Activated CD8-positive, alpha-beta T cell treated with anti-CD3 and anti-CD28 coated beads for 36 hours (primary cell): ENCODE measurements at regions not wholly inside any gene's neighbourhood (a gene's known extent, or its start where the extent isn't known, plus 50 kb on each side); places are given as distances from the start of the nearest gene placed in this dataset.

Source experiments
- ATAC-seq: fragments of 200-7000 bp; cut with Tn5 transposase; one replicate; pipeline ENCODE4 v1.10.0; 2021; ENCODE audit warnings: mild to moderate bottlenecking, moderate library complexity
- CTCF ChIA-PET: fragments of 350-600 bp; sonication (Branson Sonifier 250); formaldehyde crosslinking; loops from one replicate; lab custom pipeline; 2021; ENCODE audit warnings: antibody characterized with exemption; lab: Charles Lee
- POLR2A ChIA-PET: fragments of 350-600 bp; sonication (Branson Sonifier 250); formaldehyde crosslinking; loops from one replicate; lab custom pipeline; 2021; ENCODE audit warnings: antibody characterized with exemption; lab: Charles Lee
- DNase-seq: peaks from one replicate; pipeline ENCODE4 v3.0.0-alpha.2; 2020
- H3K27ac Mint-ChIP-seq: one replicate; pipeline ENCODE4 v1.8.0; 2021; ENCODE audit warnings: mild to moderate bottlenecking, mixed read lengths
- H3K27me3 Mint-ChIP-seq: one replicate; pipeline ENCODE4 v1.8.0; 2021; ENCODE audit warnings: mixed read lengths
- H3K36me3 Mint-ChIP-seq: one replicate; pipeline ENCODE4 v1.8.0; 2021; ENCODE audit warnings: low read depth, mixed read lengths
- H3K4me1 Mint-ChIP-seq: one replicate; pipeline ENCODE4 v1.8.0; 2021; ENCODE audit warnings: low read depth, mixed read lengths
- H3K4me3 Mint-ChIP-seq: one replicate; pipeline ENCODE4 v1.8.0; 2021; ENCODE audit warnings: mild to moderate bottlenecking, moderate library complexity, mixed read lengths
- H3K9me3 Mint-ChIP-seq: one replicate; pipeline ENCODE4 v1.8.0; 2021; ENCODE audit warnings: mixed read lengths
- intact Hi-C: fragments of 100-400 bp; cut with micrococcal nuclease; formaldehyde crosslinking; loops from one replicate; pipeline ENCODE4 v1.10.0; 2022
- TF ChIP-seq, protein P1 (sequence below): fragments of 200-600 bp; IDR thresholded peaks from one replicate; pipeline ENCODE4 v1.8.0; 2022; ENCODE audit warnings: antibody characterized with exemption, mild to moderate bottlenecking

DNA sequence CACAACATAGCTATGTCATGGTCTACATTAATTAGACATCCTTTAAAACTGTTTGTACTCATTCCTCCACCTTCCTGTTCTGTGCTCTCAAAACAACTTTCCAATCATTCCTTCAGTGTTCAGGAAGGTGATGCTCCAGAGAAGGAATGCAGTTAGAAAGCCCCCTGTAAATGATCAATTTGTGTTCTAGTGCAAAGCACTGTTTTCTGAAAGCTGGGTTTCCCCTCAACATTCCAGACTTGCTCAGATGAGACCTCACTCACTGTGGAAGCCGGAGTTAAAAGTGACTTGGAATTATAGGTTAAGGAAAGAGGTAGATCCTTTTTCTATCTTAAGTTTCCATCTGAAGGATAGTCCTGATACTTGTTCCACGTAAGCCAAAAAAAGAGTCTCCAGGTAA lies 95.9 kb downstream of the BMP2 start:
- intact Hi-C loops = no loop called here
- ChIA-PET POLR2A (no interaction called here), CTCF (no interaction called here)
- H3K9me3 Mint-ChIP-seq = no peaks in the 10 kb centered on the region
- TF ChIP-seq, protein P1, sequence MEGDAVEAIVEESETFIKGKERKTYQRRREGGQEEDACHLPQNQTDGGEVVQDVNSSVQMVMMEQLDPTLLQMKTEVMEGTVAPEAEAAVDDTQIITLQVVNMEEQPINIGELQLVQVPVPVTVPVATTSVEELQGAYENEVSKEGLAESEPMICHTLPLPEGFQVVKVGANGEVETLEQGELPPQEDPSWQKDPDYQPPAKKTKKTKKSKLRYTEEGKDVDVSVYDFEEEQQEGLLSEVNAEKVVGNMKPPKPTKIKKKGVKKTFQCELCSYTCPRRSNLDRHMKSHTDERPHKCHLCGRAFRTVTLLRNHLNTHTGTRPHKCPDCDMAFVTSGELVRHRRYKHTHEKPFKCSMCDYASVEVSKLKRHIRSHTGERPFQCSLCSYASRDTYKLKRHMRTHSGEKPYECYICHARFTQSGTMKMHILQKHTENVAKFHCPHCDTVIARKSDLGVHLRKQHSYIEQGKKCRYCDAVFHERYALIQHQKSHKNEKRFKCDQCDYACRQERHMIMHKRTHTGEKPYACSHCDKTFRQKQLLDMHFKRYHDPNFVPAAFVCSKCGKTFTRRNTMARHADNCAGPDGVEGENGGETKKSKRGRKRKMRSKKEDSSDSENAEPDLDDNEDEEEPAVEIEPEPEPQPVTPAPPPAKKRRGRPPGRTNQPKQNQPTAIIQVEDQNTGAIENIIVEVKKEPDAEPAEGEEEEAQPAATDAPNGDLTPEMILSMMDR = no peak
- H3K36me3 Mint-ChIP-seq = no peaks in the 10 kb centered on the region
- no peak for DNase-seq
- H3K4me1 Mint-ChIP-seq = no peaks in the 10 kb centered on the region
- no peak overlapping the region for H3K27ac Mint-ChIP-seq
- no peak for ATAC-seq
- no peak overlapping the region for H3K4me3 Mint-ChIP-seq
- H3K27me3 Mint-ChIP-seq = no peaks in the 10 kb centered on the region

DNA sequence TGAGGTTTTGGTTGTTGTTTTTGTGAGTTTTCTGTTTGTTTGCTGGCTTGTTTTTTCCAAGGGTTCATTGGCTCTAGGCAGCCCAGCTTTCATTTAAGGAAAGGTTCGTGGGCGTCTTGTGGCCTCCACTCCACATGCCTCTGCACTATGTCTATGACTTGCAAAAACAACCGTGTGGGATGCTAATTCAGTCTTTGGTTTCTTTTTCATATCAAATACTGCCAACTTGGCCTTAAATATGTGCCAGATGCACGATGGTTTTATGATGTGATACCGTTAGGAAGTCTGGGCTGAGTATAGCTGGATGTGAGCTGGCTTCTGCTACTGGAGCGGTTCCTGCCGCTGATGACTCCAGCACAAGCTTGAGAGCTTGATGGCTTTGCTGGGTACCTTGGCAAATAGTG lies 96.3 kb downstream of the BMP2 start:
- TF ChIP-seq, protein P1 = no peak
- Mint-ChIP-seq H3K36me3 (no peaks in the 10 kb centered on the region), H3K27ac (no peak overlapping the region), H3K4me3 (no peak overlapping the region), H3K4me1 (no peaks in the 10 kb centered on the region), H3K9me3 (no peaks in the 10 kb centered on the region), H3K27me3 (no peaks in the 10 kb centered on the region)
- CTCF ChIA-PET = no interaction called here
- no peak for DNase-seq
- ATAC-seq = no peak
- intact Hi-C loops = no loop called here
- POLR2A ChIA-PET = no interaction called here

DNA sequence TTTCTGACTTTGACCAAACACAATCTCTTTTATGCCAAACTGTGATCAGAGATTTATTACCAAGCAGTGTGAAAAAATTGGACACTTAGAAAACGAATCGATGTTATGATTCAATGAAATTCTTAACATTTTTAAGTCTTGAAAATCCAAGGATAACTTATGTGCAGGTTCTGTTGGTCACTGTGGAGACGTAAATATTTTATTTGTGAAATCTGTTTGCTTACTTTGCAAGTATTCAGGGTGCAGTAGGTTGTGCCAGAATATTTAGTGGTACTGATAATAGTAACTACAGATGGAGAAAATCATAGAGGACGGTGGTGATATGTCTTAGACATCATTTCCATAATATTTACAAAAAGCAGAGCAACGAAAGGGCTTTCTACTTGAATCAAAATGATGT lies 97.3 kb downstream of the BMP2 start:
- Mint-ChIP-seq H3K36me3 (no peaks in the 10 kb centered on the region), H3K27ac (no peak overlapping the region), H3K4me1 (no peaks in the 10 kb centered on the region), H3K4me3 (no peak overlapping the region), H3K9me3 (no peaks in the 10 kb centered on the region), H3K27me3 (no peaks in the 10 kb centered on the region)
- TF ChIP-seq, protein P1 = no peak
- ChIA-PET CTCF (no interaction called here), POLR2A (no interaction called here)
- no peak for DNase-seq
- no peak for ATAC-seq
- intact Hi-C loops = no loop called here

DNA sequence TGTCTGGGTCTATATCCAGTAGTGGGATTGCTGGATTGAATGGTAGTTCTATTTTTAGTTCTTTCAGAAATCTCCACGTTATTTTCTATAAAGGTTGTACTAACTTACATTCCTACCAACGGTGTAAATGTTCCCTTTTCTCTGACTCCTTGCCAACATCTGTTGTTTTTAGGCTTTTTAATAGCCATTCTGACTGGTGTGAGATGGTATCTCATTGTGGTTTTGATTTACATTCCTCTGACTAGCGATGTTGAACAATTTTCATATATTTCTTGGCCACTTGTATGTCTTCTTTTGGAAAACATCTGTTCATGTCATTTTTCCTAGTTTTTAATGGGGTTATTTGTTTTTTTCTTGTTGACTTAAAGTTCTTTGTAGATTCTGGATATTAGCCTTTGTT lies 99.3 kb downstream of the BMP2 start:
- Mint-ChIP-seq H3K36me3 (no peaks in the 10 kb centered on the region), H3K27ac (no peak overlapping the region), H3K9me3 (no peaks in the 10 kb centered on the region), H3K27me3 (no peaks in the 10 kb centered on the region), H3K4me1 (no peaks in the 10 kb centered on the region), H3K4me3 (no peak overlapping the region)
- DNase-seq = no peak
- TF ChIP-seq, protein P1 = no peak
- intact Hi-C loops = no loop called here
- ATAC-seq = no peak
- CTCF ChIA-PET = no interaction called here
- POLR2A ChIA-PET = no interaction called here

DNA sequence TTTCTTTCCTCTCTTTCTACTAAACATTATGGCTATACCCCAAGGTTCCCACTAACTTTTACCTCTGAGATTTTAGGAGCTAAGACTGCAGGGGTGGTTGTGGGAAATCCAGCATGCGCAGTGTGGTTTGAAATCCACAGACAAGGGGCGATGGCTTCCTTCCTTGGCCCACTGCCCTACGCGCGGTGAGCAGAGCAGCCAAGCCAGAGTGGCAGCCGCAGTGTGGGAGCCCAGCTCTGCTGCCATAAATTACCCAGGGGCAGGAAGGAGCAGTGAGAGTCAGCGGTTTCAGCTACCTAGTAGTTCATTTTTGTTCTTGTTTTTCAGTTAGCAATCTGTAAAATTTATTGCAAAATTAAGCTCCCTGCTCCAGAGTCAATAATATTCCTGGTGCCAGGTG lies 101.4 kb downstream of the BMP2 start:
- H3K27me3 Mint-ChIP-seq = no peaks in the 10 kb centered on the region
- H3K36me3 Mint-ChIP-seq = no peaks in the 10 kb centered on the region
- no peak overlapping the region for H3K27ac Mint-ChIP-seq
- intact Hi-C loops = no loop called here
- H3K4me1 Mint-ChIP-seq = no peaks in the 10 kb centered on the region
- POLR2A ChIA-PET = no interaction called here
- TF ChIP-seq, protein P1 = no peak
- CTCF ChIA-PET = no interaction called here
- no peak for DNase-seq
- ATAC-seq = no peak
- no peak overlapping the region for H3K4me3 Mint-ChIP-seq
- no peaks in the 10 kb centered on the region for H3K9me3 Mint-ChIP-seq
